Posterior cingulate gyrus (tissue), 11 donors: ENCODE measurements at regions not wholly inside any gene's neighbourhood (a gene's known extent, or its start where the extent isn't known, plus 50 kb on each side); places are given as distances from the start of the nearest gene placed in this dataset.

Source experiments
- DNase-seq, 10 donors: peaks; one replicate each; pipeline versions ENCODE4 v3.0.0 to v3.0.0-alpha.2; 2020 to 2021; ENCODE audit warnings: mixed read lengths in 3 of 10
- intact Hi-C: fragments of 100-400 bp; cut with DNase I; formaldehyde crosslinking; loops from one replicate; pipeline ENCODE4 v1.15.1; 2023

GRCh38 chr15:95326431-95327182, 1003.9 kb upstream of the NR2F2 start:
- intact Hi-C loops, result no loop called here
- peak in 4 of 10 donors; percentile 14 to 86 (median 71) for DNase-seq

GRCh38 chr15:95327183-95327525, 1003.3 kb upstream of the NR2F2 start:
- intact Hi-C loops, result no loop called here
- no peak for DNase-seq

DNA sequence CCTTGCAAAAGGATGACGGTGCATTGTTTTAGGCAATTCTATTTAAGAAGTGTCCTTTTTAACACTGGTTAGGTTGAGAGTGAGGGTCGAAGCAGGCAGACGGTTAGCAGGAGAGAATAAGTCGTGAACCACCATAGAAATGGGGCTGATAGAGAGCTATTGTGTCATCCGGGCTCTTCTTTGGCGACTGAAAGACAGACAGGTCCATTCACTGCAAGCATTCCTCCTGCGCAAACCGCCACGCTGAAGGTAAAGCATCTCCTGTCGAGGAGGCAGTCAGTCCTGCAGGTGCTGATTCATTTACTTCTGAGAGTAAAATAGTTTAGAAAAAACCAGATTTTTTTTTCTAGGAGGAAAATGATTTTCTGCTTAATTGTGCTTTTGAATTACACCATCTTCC, 1002.8 kb upstream of the NR2F2 start:
- DNase-seq, result peak in 4 of 10 donors; percentile 15 to 85 (median 52)
- intact Hi-C loops, result no loop called here

GRCh38 chr15:95328559-95328958, 1001.9 kb upstream of the NR2F2 start:
- no peak for DNase-seq
- intact Hi-C loops, result no loop called here

- no peak for DNase-seq
- intact Hi-C loops, result no loop called here
Observed at GRCh38 chr15:95329362-95329761, 1001.1 kb upstream of the NR2F2 start.

DNA sequence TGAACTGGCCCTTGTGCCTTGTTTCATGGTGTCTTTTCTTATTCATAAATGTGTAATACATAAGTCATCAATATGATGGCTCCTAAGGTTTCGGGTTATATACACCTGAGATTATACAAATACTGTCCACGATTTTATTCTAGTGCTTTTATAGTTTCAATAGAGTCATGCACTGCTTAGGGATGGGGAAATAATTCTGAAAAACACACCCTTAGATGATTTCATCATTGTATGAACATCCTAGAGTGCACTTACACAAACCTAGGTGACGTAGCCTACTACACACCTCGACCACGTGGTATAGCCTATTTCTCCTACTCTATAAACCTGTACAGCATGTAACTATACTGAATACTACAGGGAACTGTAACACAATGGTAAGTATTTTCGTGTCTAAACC, 988.8 kb upstream of the NR2F2 start:
- intact Hi-C loops, result no loop called here
- no peak for DNase-seq

GRCh38 chr15:95345867-95346266, 984.6 kb upstream of the NR2F2 start:
- DNase-seq, result no peak
- intact Hi-C loops, result no loop called here

- intact Hi-C loops, result no loop called here
- no peak for DNase-seq
Observed at GRCh38 chr15:95346721-95347475, 983.6 kb upstream of the NR2F2 start.

- no peak for DNase-seq
- intact Hi-C loops, result no loop called here
Observed at GRCh38 chr15:95347837-95348236, 982.7 kb upstream of the NR2F2 start.

GRCh38 chr15:95350908-95351307, 979.6 kb upstream of the NR2F2 start:
- no peak for DNase-seq
- intact Hi-C loops, result no loop called here

GRCh38 chr15:95352631-95353187, 977.8 kb upstream of the NR2F2 start:
- DNase-seq, result no peak
- intact Hi-C loops, result no loop called here

DNA sequence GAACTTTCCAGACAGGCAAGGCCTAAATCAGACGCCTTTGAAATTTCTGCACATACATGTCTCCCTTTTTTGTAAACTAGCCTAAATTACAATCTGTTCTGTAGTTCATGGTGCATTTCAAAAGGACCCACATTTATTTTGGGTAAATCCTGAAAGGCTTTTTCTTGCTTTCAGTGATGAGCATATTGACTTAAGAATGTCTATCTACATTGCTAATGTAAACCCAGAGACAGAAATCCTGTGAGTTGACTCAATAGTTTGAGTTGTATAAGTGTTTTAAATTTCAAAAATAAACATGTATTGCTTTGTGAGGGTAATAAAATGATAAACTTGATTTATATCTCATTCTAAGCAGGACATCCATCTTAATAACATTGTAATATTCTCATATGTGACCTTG, 977.0 kb upstream of the NR2F2 start:
- no peak for DNase-seq
- intact Hi-C loops, result no loop called here

DNA sequence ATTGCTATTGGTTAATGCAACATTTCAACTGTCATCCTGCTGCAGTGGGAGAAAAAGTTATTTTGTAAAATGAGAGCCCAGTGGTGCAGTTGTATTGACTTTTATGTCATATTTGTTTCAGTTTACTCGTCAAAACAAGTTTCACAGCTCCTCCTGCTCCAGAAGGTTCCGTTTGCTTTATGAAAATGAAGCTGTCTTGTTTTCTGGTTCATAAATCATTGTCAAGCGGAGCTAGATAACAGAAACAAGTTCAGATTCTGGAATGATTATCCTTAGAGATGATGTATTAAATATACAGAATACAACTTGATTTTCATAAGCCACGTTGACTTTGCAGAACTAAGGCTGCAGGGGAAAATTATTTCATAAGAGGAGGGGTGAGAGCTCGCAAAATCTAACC, 970.5 kb upstream of the NR2F2 start:
- intact Hi-C loops, result no loop called here
- no peak for DNase-seq

DNA sequence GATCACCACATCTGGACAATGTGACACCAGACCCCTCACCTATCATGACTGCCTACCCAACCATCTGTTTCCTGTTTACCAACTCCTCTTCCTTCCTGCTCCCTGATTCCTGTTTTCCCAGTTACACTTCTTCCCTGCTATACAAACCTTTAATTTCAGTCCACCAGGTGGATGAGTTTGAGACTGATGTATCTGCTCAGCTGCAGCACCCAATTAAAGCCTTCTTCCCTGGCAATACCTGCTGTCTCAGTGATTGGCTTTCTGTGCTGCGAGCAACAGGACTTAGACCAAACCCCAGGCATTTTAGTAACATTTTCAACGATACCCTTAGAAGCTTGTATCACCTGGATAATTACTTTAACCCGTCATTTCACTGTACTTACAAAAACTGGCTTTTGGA, 968.2 kb upstream of the NR2F2 start:
- DNase-seq, result no peak
- intact Hi-C loops, result no loop called here

- DNase-seq, result no peak
- intact Hi-C loops, result no loop called here
Observed at GRCh38 chr15:95363646-95364045, 966.9 kb upstream of the NR2F2 start.

- intact Hi-C loops, result no loop called here
- DNase-seq, result no peak
Observed at GRCh38 chr15:95365511-95366107, 964.9 kb upstream of the NR2F2 start.

GRCh38 chr15:95368191-95368590, 962.3 kb upstream of the NR2F2 start:
- no peak for DNase-seq
- intact Hi-C loops, result no loop called here

- no peak for DNase-seq
- intact Hi-C loops, result no loop called here
Observed at GRCh38 chr15:95368755-95369601, 961.5 kb upstream of the NR2F2 start.

GRCh38 chr15:95370291-95370690, 960.2 kb upstream of the NR2F2 start:
- intact Hi-C loops, result no loop called here

GRCh38 chr15:95371664-95372063, 958.8 kb upstream of the NR2F2 start:
- DNase-seq, result no peak
- intact Hi-C loops, result no loop called here

More at GRCh38 chr15:95370291-95370690, 960.2 kb upstream of the NR2F2 start:
- DNase-seq, result no peak

DNA sequence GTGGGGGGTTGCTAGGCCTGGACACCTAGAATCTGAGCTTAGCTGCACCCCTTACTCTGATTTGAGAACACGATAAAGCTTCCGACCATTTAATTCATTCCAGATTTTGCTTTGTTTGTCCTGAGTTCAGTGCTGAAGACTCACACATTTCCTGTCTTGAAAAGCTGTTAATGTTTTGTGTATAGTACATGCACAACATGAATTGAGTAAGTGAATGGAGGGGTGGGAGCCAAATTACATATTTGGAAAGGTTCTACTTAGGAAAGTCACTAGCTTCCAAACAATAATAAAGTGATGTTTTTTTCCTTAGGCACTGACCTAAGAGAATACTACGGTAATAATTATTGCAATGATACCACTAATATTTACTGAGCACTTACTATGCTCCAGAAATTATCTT, 955.2 kb upstream of the NR2F2 start:
- intact Hi-C loops, result no loop called here

More for the DNA sequence above, 955.2 kb upstream of the NR2F2 start:
- DNase-seq, result no peak
